ENCODE measurements at regions not wholly inside any gene's neighbourhood (a gene's known extent, or its start where the extent isn't known, plus 50 kb on each side); places are given as distances from the start of the nearest gene placed in this dataset.

- H3K27me3 Mint-ChIP-seq = no peaks in the 10 kb centered on the region
- H3K9me3 Mint-ChIP-seq (ENCODE audit: low read depth) = no peaks in the 10 kb centered on the region
- H3K36me3 Mint-ChIP-seq = no peaks in the 10 kb centered on the region
- H3K27ac Mint-ChIP-seq = no peak overlapping the region
- H3K4me3 Mint-ChIP-seq = no peak overlapping the region
- H3K4me1 Mint-ChIP-seq (ENCODE audit: low read depth) = no peaks in the 10 kb centered on the region
Observed at GRCh38 chr2:217153510-217153909, 293.6 kb upstream of the TNP1 start.

GRCh38 chr2:217152831-217153230 is 293.0 kb upstream of the TNP1 start:
- Mint-ChIP-seq H3K4me1 (ENCODE audit: low read depth) (no peaks in the 10 kb centered on the region), H3K27me3 (no peaks in the 10 kb centered on the region), H3K9me3 (ENCODE audit: low read depth) (no peaks in the 10 kb centered on the region), H3K27ac (no peak overlapping the region), H3K36me3 (no peaks in the 10 kb centered on the region), H3K4me3 (no peak overlapping the region)

DNA sequence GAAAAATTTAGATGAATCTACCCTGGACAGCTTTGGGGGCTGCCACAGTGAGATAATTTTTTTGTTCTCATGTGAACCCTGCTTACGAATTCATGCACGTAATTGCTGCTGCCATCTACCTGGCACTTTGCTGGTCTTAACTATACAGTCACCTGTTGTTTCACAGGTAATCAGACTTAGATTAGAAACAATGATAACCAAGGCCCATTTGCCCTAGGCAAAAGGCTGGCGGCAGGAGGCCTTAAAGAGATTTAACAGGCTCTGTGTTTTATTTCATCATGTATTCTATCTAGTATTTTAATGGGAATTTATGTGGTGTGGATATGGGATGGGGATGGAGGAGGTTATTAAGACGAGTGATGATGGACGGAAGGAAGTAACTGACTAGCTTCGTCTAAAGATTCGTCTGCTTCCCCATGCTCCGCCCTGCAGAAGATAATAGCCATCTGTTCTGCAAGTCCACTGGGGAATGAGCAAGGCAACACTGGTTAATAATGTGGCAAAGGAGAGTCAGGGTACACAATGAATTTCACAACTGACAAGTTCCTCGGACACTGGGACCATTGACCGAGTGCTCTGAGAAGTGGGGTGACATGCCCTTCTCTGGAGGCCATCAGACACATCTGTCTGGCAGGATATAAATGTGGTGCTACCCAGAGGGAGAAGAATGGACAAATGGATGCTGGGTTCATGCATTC is 291.8 kb upstream of the TNP1 start:
- no peak overlapping the region for H3K4me3 Mint-ChIP-seq
- no peaks in the 10 kb centered on the region for H3K9me3 Mint-ChIP-seq (ENCODE audit: low read depth)
- no peaks in the 10 kb centered on the region for H3K4me1 Mint-ChIP-seq (ENCODE audit: low read depth)
- peaks cover 4% of the 10 kb centered on the region for H3K27me3 Mint-ChIP-seq
- H3K27ac Mint-ChIP-seq = no peak overlapping the region
- H3K36me3 Mint-ChIP-seq = no peaks in the 10 kb centered on the region

DNA sequence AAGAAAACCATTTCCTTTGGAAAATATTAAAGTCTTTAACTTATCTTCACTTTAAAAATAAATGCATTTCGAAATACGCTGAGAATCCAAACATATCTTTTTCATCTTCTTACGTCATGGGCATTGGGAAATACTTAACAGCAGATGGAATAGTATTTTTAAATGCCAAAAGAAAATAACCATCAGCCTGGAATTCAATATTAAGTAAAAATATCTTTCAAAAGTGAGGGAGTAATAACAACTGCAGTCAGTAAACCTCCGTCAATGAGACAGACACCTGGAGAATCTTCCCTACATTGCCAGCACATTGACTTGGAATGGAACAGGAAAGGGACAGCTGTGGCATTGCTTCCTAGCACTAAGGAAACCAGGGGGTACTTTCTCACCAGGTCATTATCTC is 290.4 kb upstream of the TNP1 start:
- no peak overlapping the region for H3K27ac Mint-ChIP-seq
- H3K27me3 Mint-ChIP-seq = peaks cover 4% of the 10 kb centered on the region
- H3K36me3 Mint-ChIP-seq = no peaks in the 10 kb centered on the region
- H3K9me3 Mint-ChIP-seq (ENCODE audit: low read depth) = no peaks in the 10 kb centered on the region
- no peaks in the 10 kb centered on the region for H3K4me1 Mint-ChIP-seq (ENCODE audit: low read depth)
- H3K4me3 Mint-ChIP-seq = no peak overlapping the region

GRCh38 chr2:217149087-217149660 is 289.3 kb upstream of the TNP1 start:
- H3K27ac Mint-ChIP-seq = no peak overlapping the region
- no peaks in the 10 kb centered on the region for H3K36me3 Mint-ChIP-seq
- no peaks in the 10 kb centered on the region for H3K9me3 Mint-ChIP-seq (ENCODE audit: low read depth)
- H3K27me3 Mint-ChIP-seq = peaks cover 4% of the 10 kb centered on the region
- no peak overlapping the region for H3K4me3 Mint-ChIP-seq
- H3K4me1 Mint-ChIP-seq (ENCODE audit: low read depth) = no peaks in the 10 kb centered on the region

GRCh38 chr2:217147818-217148217 is 288.0 kb upstream of the TNP1 start:
- H3K36me3 Mint-ChIP-seq = no peaks in the 10 kb centered on the region
- no peaks in the 10 kb centered on the region for H3K4me1 Mint-ChIP-seq (ENCODE audit: low read depth)
- H3K9me3 Mint-ChIP-seq (ENCODE audit: low read depth) = no peaks in the 10 kb centered on the region
- H3K27ac Mint-ChIP-seq = no peak overlapping the region
- no peak overlapping the region for H3K4me3 Mint-ChIP-seq
- H3K27me3 Mint-ChIP-seq = peaks cover 4% of the 10 kb centered on the region

GRCh38 chr2:217146956-217147355 is 287.1 kb upstream of the TNP1 start:
- no peak overlapping the region for H3K4me3 Mint-ChIP-seq
- H3K4me1 Mint-ChIP-seq (ENCODE audit: low read depth) = no peaks in the 10 kb centered on the region
- H3K36me3 Mint-ChIP-seq = no peaks in the 10 kb centered on the region
- no peak overlapping the region for H3K27ac Mint-ChIP-seq
- H3K9me3 Mint-ChIP-seq (ENCODE audit: low read depth) = no peaks in the 10 kb centered on the region
- peaks cover 4% of the 10 kb centered on the region for H3K27me3 Mint-ChIP-seq

DNA sequence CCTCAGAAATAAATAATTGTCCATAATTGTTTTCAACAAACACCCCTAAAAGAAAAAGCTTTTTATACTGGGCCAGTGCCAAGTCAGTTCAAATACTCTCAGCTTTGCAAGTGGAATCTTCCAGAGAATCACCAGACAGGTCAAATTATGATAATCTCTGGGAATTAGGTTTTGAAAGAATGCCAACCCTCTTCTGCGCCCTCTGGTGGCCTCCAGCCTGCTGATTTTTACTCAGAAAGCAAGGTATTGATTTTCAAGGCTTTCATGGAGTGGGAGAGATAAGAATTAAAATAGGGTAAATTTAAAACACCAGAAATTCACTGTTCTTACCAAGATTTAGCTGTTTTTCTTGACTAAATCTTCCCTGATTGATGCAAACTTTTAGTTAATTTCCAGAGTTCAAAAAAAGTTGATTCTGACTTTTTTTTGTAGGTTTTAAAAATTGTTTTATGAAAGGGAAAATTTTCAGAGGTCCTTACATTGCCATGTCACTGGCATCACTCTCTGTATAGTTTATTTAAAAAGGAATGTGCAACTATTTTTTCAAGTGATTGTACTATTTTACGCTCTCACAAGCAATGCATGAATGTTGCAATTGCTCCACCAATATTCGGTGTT is 282.9 kb upstream of the TNP1 start:
- Mint-ChIP-seq H3K36me3 (no peaks in the 10 kb centered on the region), H3K4me3 (no peak overlapping the region), H3K9me3 (ENCODE audit: low read depth) (peaks cover 22% of the 10 kb centered on the region), H3K4me1 (ENCODE audit: low read depth) (no peaks in the 10 kb centered on the region), H3K27me3 (peaks cover 6% of the 10 kb centered on the region), H3K27ac (no peak overlapping the region)

- Mint-ChIP-seq H3K27me3 (peaks cover 4% of the 10 kb centered on the region), H3K4me1 (ENCODE audit: low read depth) (no peaks in the 10 kb centered on the region), H3K36me3 (no peaks in the 10 kb centered on the region), H3K9me3 (ENCODE audit: low read depth) (peaks cover 35% of the 10 kb centered on the region), H3K27ac (no peak overlapping the region), H3K4me3 (no peak overlapping the region)
Observed at GRCh38 chr2:217138284-217138683, 278.4 kb upstream of the TNP1 start.

DNA sequence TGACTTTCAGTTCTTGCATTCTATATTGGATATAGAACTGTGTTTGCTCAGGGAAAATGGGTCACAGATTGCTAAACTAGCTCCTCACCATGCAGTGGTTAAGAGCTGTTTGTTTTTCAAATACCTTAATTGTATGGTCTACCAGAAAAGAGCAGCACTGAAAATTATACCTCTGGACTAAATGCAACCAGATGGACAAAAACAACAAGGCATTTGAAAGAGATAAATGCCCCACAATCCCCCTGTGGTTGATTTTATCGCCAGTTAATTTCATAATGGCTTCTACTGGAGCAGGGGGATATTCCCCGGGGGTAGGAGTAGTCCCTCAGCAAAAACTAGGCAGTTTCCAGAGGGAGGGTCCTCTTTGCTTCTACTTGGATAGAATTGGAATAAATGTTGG is 267.9 kb upstream of the TNP1 start:
- Mint-ChIP-seq H3K27ac (no peak overlapping the region), H3K36me3 (no peaks in the 10 kb centered on the region), H3K27me3 (peaks cover 2% of the 10 kb centered on the region), H3K4me3 (no peak overlapping the region), H3K4me1 (ENCODE audit: low read depth) (no peaks in the 10 kb centered on the region), H3K9me3 (ENCODE audit: low read depth) (peaks cover 3% of the 10 kb centered on the region)

DNA sequence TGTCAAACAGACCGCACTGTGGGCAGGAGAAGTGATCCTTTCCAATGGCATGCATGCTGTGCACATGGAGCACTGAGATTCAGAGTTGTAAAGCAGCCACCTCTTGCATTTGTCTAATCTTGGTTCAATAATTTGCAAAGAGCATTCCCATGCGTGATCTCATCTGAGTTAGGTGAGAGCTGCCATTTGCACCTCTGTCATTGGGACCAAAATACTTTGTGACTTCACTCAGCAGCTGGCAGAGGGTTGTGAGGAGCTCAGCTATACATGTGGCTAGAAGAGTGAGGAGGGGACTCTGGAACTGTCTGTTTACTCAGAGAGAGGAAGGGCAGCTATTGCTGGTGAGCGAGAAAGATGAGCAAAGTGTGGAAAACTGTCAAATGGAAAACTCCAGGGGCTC is 265.1 kb upstream of the TNP1 start:
- Mint-ChIP-seq H3K27ac (no peak overlapping the region), H3K4me3 (no peak overlapping the region), H3K36me3 (no peaks in the 10 kb centered on the region), H3K27me3 (peaks cover 2% of the 10 kb centered on the region), H3K9me3 (ENCODE audit: low read depth) (no peaks in the 10 kb centered on the region), H3K4me1 (ENCODE audit: low read depth) (no peaks in the 10 kb centered on the region)

DNA sequence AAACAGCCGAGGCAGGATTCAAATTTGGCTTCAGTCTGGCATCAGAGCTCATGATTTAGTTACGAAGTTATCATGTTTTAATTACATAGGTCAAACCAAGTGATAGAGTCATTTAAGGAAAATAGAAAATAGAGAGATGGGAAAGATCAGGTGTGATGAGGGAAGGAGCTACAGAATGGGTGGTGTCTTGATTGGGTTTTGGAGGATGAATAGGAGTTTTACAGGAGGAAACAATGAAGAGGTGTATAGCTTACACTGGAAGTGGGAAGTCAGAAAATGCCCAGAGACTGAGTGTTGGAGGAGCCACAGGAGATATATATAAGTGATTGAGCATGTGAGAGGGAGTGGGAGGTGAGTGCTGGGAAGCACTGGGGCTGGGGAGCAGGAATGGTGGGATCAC is 264.2 kb upstream of the TNP1 start:
- Mint-ChIP-seq H3K4me1 (ENCODE audit: low read depth) (no peaks in the 10 kb centered on the region), H3K36me3 (no peaks in the 10 kb centered on the region), H3K27ac (no peak overlapping the region), H3K9me3 (ENCODE audit: low read depth) (no peaks in the 10 kb centered on the region), H3K27me3 (peaks cover 2% of the 10 kb centered on the region), H3K4me3 (no peak overlapping the region)

- H3K27ac Mint-ChIP-seq = no peak overlapping the region
- no peaks in the 10 kb centered on the region for H3K36me3 Mint-ChIP-seq
- H3K4me1 Mint-ChIP-seq (ENCODE audit: low read depth) = peaks cover 3% of the 10 kb centered on the region
- H3K9me3 Mint-ChIP-seq (ENCODE audit: low read depth) = peaks cover 3% of the 10 kb centered on the region
- no peak overlapping the region for H3K4me3 Mint-ChIP-seq
- peaks cover 3% of the 10 kb centered on the region for H3K27me3 Mint-ChIP-seq
Observed at GRCh38 chr2:217121565-217121964, 261.7 kb upstream of the TNP1 start.

DNA sequence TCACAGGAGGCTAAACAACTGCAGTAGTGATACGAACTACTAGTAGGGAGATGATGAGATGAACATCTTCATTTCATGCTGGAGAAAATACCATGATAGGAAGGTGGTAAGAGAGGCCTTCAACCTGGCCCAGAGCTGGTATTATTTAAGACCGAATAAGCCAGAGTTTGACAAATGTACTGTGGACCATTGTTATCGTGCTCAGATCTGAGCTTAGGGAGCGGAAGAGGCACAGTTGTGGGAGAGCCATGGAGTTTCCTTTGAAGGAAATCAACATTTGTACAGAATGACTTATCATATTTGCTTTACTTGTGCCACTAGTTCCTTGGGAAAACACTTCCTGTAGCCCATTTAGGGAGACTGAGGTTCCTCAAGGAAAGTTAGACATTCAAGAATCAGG is 260.6 kb upstream of the TNP1 start:
- no peaks in the 10 kb centered on the region for H3K36me3 Mint-ChIP-seq
- H3K27ac Mint-ChIP-seq = no peak overlapping the region
- peaks cover 3% of the 10 kb centered on the region for H3K27me3 Mint-ChIP-seq
- peaks cover 3% of the 10 kb centered on the region for H3K9me3 Mint-ChIP-seq (ENCODE audit: low read depth)
- H3K4me3 Mint-ChIP-seq = no peak overlapping the region
- H3K4me1 Mint-ChIP-seq (ENCODE audit: low read depth) = peaks cover 3% of the 10 kb centered on the region

- no peak overlapping the region for H3K4me3 Mint-ChIP-seq
- no peak overlapping the region for H3K27ac Mint-ChIP-seq
- H3K27me3 Mint-ChIP-seq = peaks cover 2% of the 10 kb centered on the region
- H3K36me3 Mint-ChIP-seq = no peaks in the 10 kb centered on the region
- peaks cover 3% of the 10 kb centered on the region for H3K9me3 Mint-ChIP-seq (ENCODE audit: low read depth)
- H3K4me1 Mint-ChIP-seq (ENCODE audit: low read depth) = peaks cover 3% of the 10 kb centered on the region
Observed at GRCh38 chr2:217118559-217119284, 258.9 kb upstream of the TNP1 start.
